ENCODE measurements at regions not wholly inside any gene's neighbourhood (a gene's known extent, or its start where the extent isn't known, plus 50 kb on each side); places are given as distances from the start of the nearest gene placed in this dataset.

DNA sequence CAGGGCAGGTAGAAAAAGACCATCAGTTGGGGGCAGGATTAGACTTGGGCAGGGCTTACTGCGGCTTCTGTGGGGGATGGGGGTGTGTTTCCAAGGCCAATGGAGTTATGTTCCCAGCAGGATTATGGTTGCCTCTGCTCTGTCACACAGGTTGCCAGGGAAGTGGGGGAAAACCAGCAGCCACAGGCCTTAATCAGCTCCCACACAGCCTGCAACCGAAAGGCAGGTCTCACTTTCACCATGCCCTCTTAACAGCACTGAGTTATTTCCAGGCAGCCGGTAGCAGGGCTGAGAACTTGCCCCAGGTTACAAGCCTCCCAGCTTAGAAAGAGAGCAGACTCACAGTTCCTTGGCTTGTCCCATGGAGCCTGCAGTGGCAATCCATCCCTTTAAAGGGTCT, 205.5 kb downstream of the FGF10 start:
- TF ChIP-seq, protein P1, sequence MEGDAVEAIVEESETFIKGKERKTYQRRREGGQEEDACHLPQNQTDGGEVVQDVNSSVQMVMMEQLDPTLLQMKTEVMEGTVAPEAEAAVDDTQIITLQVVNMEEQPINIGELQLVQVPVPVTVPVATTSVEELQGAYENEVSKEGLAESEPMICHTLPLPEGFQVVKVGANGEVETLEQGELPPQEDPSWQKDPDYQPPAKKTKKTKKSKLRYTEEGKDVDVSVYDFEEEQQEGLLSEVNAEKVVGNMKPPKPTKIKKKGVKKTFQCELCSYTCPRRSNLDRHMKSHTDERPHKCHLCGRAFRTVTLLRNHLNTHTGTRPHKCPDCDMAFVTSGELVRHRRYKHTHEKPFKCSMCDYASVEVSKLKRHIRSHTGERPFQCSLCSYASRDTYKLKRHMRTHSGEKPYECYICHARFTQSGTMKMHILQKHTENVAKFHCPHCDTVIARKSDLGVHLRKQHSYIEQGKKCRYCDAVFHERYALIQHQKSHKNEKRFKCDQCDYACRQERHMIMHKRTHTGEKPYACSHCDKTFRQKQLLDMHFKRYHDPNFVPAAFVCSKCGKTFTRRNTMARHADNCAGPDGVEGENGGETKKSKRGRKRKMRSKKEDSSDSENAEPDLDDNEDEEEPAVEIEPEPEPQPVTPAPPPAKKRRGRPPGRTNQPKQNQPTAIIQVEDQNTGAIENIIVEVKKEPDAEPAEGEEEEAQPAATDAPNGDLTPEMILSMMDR (conservative IDR thresholded peaks at IDR 0.05 in 1 of 2, IDR thresholded peaks at IDR 0.05 in 1 of 2; ENCODE audit: extremely low read depth in 1 of 2, insufficient read depth in 1 of 2, low read depth in 1 of 2, low read length in 2 of 2): no peak
- no peak for TF ChIP-seq EZH2 (IDR thresholded peaks at IDR 0.05; ENCODE audit: borderline replicate concordance, low read length)
